Esophagus squamous epithelium (tissue), 5 donors: ENCODE measurements at regions not wholly inside any gene's neighbourhood (a gene's known extent, or its start where the extent isn't known, plus 50 kb on each side); places are given as distances from the start of the nearest gene placed in this dataset.

ENCODE experiments used
- DNase-seq: peaks from one replicate; lab custom pipeline; 2025; lab: John Stamatoyannopoulos, UW
- H3K27ac ChIP-seq, 4 donors: fragments of 200-600 bp; sonication (generic); one replicate each; pipeline ENCODE4 v1.5.1; 2016 to 2019; ENCODE audit warnings: mild to moderate bottlenecking in 1 of 4
- H3K27me3 ChIP-seq, 4 donors: fragments of 200-600 bp; sonication (generic); 1 replicate in 3 of 4; 2 replicates in 1 of 4; pipeline versions ENCODE4 v1.5.1 to v1.6.0; 2017 to 2021; ENCODE audit warnings: antibody characterized with exemption in 1 of 4
- H3K36me3 ChIP-seq, 3 donors: fragments of 200-600 bp; sonication (generic); one replicate each; pipeline ENCODE4 v1.5.1; 2016 to 2019
- H3K4me1 ChIP-seq, 3 donors: fragments of 200-600 bp; sonication (generic); one replicate each; pipeline ENCODE4 v1.5.1; 2017 to 2019
- H3K4me3 ChIP-seq, 4 donors: fragments of 200-600 bp; sonication (generic); 1 replicate in 3 of 4; 2 replicates in 1 of 4; pipeline ENCODE4 v1.5.1; 2016 to 2019; ENCODE audit warnings: mild to moderate bottlenecking in 2 of 4, moderate library complexity in 1 of 4
- H3K9me3 ChIP-seq, 3 donors: fragments of 200-600 bp; sonication (generic); one replicate each; pipeline ENCODE4 v1.5.1; 2016 to 2019
- CTCF ChIP-seq, 6 experiments: fragments of 450-650 bp in 4 of 6; fragments of 200-600 bp in 2 of 6; sonication (generic) in 2 of 6; IDR thresholded peaks; one replicate each; pipeline ENCODE4 v1.5.1; 2016 to 2019; ENCODE audit warnings: antibody characterized with exemption in 6 of 6, mild to moderate bottlenecking in 4 of 6, moderate library complexity in 4 of 6
- POLR2A ChIP-seq, 4 donors: fragments of 450-650 bp; IDR thresholded peaks; one replicate each; pipeline ENCODE4 v1.6.1; 2017; ENCODE audit warnings: antibody characterized with exemption in 4 of 4, mild to moderate bottlenecking in 4 of 4, moderate library complexity in 3 of 4
- WGBS, 2 donors: methylation state at CpG; one replicate each; pipeline ENCODE4 v1.1.5; 2018; 5-methylcytosine and 5-hydroxymethylcytosine counted together
- intact Hi-C: fragments of 100-400 bp; cut with DNase I; formaldehyde crosslinking; loops from one replicate; pipeline ENCODE4 v1.15.0; 2022
- small RNA-seq, 4 donors: library from RNA; depleted of rRNA; stranded (forward); fragments of <200 nt; gene quantifications; one replicate each; pipeline ENCODE3, GENCODE V24; 2016
- donor health status: DM: yes; HTN: yes; CAD: no.

DNA sequence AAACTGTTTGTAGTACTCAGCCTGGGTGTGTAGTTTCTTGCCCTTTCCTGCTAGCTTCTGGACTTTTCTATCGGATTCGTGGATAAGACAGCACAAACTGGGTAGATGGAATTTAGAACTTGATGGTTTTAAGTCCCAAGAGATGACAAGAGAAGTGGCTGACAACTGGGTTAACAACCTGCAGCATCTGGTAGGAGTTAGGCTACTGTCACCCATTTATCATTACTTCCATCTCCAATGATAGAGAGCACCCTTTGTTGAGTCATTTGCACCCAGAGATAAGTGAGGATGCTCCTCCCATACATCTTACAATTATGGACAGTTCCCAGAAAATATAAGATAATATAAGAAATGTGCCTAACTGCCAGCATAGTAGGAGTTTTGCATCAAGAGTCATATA is 50.2 kb upstream of the FLRT2 start:
- WGBS, 2 donors: 71 to 82% methylated on average over 1 to 2 of the region's 2 CpGs
- TF ChIP-seq POLR2A (IDR thresholded peaks at IDR 0.05) (no peak), CTCF (IDR thresholded peaks at IDR 0.05) (no peak)
- no peaks in the 10 kb centered on the region for H3K9me3 ChIP-seq

More for the DNA sequence above, 50.2 kb upstream of the FLRT2 start:
- intact Hi-C loops: no loop called here
- no peak for DNase-seq
- Histone ChIP-seq H3K4me1 (no peaks in the 10 kb centered on the region), H3K4me3 (no peak overlapping the region), H3K36me3 (no peaks in the 10 kb centered on the region), H3K27ac (no peak overlapping the region), H3K27me3 (no peaks in the 10 kb centered on the region)

Small RNAs in the stretch of these regions (small RNA-seq; reads per million reads assigned to genes)
- gene AL161713.1 (0 reads per million in 4 donors), gene AL163642.1 (0 reads per million in 4 donors), gene RF00017 (0 reads per million in 4 donors), gene RNU6-976P (0 reads per million in 4 donors), gene RNU6ATAC28P (0 to 0.09 (median 0) reads per million in 4 donors), gene RNU7-51P (0 reads per million in 4 donors)
